CD14-positive monocyte (primary cell): ENCODE measurements at regions not wholly inside any gene's neighbourhood (a gene's known extent, or its start where the extent isn't known, plus 50 kb on each side); places are given as distances from the start of the nearest gene placed in this dataset.

ENCODE experiments used
- DNase-seq, 3 donors: peaks; one replicate each; pipeline ENCODE4 v3.0.0-alpha.2; 2011 to 2022
- H2AFZ ChIP-seq: 2 replicates; pipeline ENCODE4 v1.6.0; 2012; ENCODE audit warnings: mild to moderate bottlenecking, low read depth, low read length, inconsistent platforms; ENCODE audit not compliant: insufficient read depth, poor library complexity, severe bottlenecking
- H3K27ac ChIP-seq, 2 donors: 1 replicate in 1 of 2; 2 replicates in 1 of 2; pipeline ENCODE4 v1.5.1; 2012 to 2013; ENCODE audit warnings: low read length in 2 of 2, control low read depth in 1 of 2, inconsistent platforms in 1 of 2, low read depth in 1 of 2, mild to moderate bottlenecking in 1 of 2
- H3K27me3 ChIP-seq, 2 donors: one replicate each; pipeline versions ENCODE4 v1.6.0 to v1.6.1; 2011 to 2013; ENCODE audit warnings: low read length in 2 of 2; ENCODE audit not compliant: control insufficient read depth in 2 of 2, insufficient read depth in 2 of 2
- H3K36me3 ChIP-seq, 2 donors: replicated peaks in 1 of 2; 1 replicate in 1 of 2; 2 replicates in 1 of 2; pipeline versions ENCODE4 v1.5.1 to v1.6.1; 2012 to 2013; ENCODE audit warnings: low read length in 2 of 2, control low read depth in 1 of 2, inconsistent platforms in 1 of 2, mild to moderate bottlenecking in 1 of 2; ENCODE audit not compliant: insufficient read depth in 2 of 2, control insufficient read depth in 1 of 2
- H3K4me1 ChIP-seq, 2 donors: 1 replicate in 1 of 2; 2 replicates in 1 of 2; pipeline versions ENCODE4 v1.5.1 to v1.6.1; 2012 to 2013; ENCODE audit warnings: low read length in 2 of 2, control low read depth in 1 of 2, inconsistent platforms in 1 of 2, mild to moderate bottlenecking in 1 of 2, moderate library complexity in 1 of 2; ENCODE audit not compliant: insufficient read depth in 2 of 2, control insufficient read depth in 1 of 2
- H3K4me2 ChIP-seq: replicated peaks from 2 replicates; pipeline ENCODE3; 2012; ENCODE audit warnings: low read length, moderate library complexity, mild to moderate bottlenecking; ENCODE audit not compliant: poor library complexity, severe bottlenecking; ENCODE audit errors: extremely low read depth
- H3K4me3 ChIP-seq, 3 experiments: fragments of 200-600 bp in 1 of 3; sonication (generic) in 1 of 3; replicated peaks in 1 of 3; 1 replicate in 2 of 3; 2 replicates in 1 of 3; pipeline ENCODE4 v1.5.1; 2011 to 2013; ENCODE audit warnings: low read length in 3 of 3, mild to moderate bottlenecking in 3 of 3, control low read depth in 2 of 3, low read depth in 2 of 3, inconsistent platforms in 1 of 3, moderate library complexity in 1 of 3
- H3K79me2 ChIP-seq: 2 replicates; pipeline ENCODE4 v1.6.0; 2012; ENCODE audit warnings: mild to moderate bottlenecking, control low read depth, inconsistent platforms, low read length, moderate library complexity; ENCODE audit not compliant: insufficient read depth
- H3K9ac ChIP-seq: 2 replicates; pipeline ENCODE4 v1.6.0; 2017; ENCODE audit warnings: low read length, mild to moderate bottlenecking; ENCODE audit not compliant: insufficient read depth, poor library complexity, severe bottlenecking
- H3K9me3 ChIP-seq, 2 donors: replicated peaks in 1 of 2; 1 replicate in 1 of 2; 2 replicates in 1 of 2; pipeline versions ENCODE4 v1.5.1 to v1.6.1; 2012 to 2013; ENCODE audit warnings: low read length in 2 of 2, control low read depth in 1 of 2; ENCODE audit not compliant: control insufficient read depth in 1 of 2, insufficient read depth in 1 of 2
- H4K20me1 ChIP-seq: 2 replicates; pipeline ENCODE4 v1.6.0; 2012; ENCODE audit warnings: mild to moderate bottlenecking, low read length, control low read depth, moderate library complexity; ENCODE audit not compliant: insufficient read depth
- H3K27ac Mint-ChIP-seq, 7 donors: one replicate each; pipeline ENCODE4 v1.8.0; 2020; ENCODE audit warnings: mild to moderate bottlenecking in 7 of 7, mixed read lengths in 7 of 7, moderate library complexity in 6 of 7, inconsistent platforms in 2 of 7
- H3K27me3 Mint-ChIP-seq, 3 donors: one replicate each; pipeline ENCODE4 v1.8.0; 2021 to 2022; ENCODE audit warnings: low read depth in 3 of 3, mild to moderate bottlenecking in 3 of 3, mixed read lengths in 3 of 3, moderate library complexity in 3 of 3, inconsistent platforms in 1 of 3
- H3K36me3 Mint-ChIP-seq, 2 donors: one replicate each; pipeline ENCODE4 v1.8.0; 2020; ENCODE audit warnings: mixed read lengths in 2 of 2, inconsistent platforms in 1 of 2, mild to moderate bottlenecking in 1 of 2
- H3K4me1 Mint-ChIP-seq: one replicate; pipeline ENCODE4 v1.8.0; 2020; ENCODE audit warnings: mild to moderate bottlenecking, mixed read lengths
- H3K4me3 Mint-ChIP-seq, 2 donors: one replicate each; pipeline ENCODE4 v1.8.0; 2020; ENCODE audit warnings: mild to moderate bottlenecking in 2 of 2, mixed read lengths in 2 of 2, moderate library complexity in 1 of 2
- H3K9me3 Mint-ChIP-seq, 7 donors: one replicate each; pipeline ENCODE4 v1.8.0; 2020 to 2022; ENCODE audit warnings: mixed read lengths in 7 of 7, mild to moderate bottlenecking in 6 of 7, moderate library complexity in 6 of 7, inconsistent platforms in 2 of 7
- WGBS: methylation state at CpG from one replicate; pipeline ENCODE4 v1.1.5; 2013; ENCODE audit warnings: missing lambda C conversion rate; ENCODE audit not compliant: insufficient coverage; 5-methylcytosine and 5-hydroxymethylcytosine counted together
- intact Hi-C, 2 donors: fragments of 100-400 bp; cut with micrococcal nuclease; formaldehyde crosslinking; loops; one replicate each; pipeline versions ENCODE4 v1.15.0 to v1.15.1; 2023
- TF ChIP-seq, protein P1 (sequence below): fragments of 200-600 bp; IDR thresholded peaks from one replicate; pipeline ENCODE4 v1.8.0; 2022; ENCODE audit warnings: antibody characterized with exemption, mild to moderate bottlenecking

- no peaks in the 10 kb centered on the region for H3K4me1 Mint-ChIP-seq
- Histone ChIP-seq H3K9ac (no peak overlapping the region), H3K79me2 (no peaks in the 10 kb centered on the region), H4K20me1 (no peaks in the 10 kb centered on the region), H3K9me3 (no peaks in the 10 kb centered on the region), H2AFZ (no peak overlapping the region), H3K4me1 (no peaks in the 10 kb centered on the region), H3K27me3 (no peaks in the 10 kb centered on the region), H3K4me2 (no peak overlapping the region), H3K4me3 (no peak overlapping the region), H3K27ac (no peak overlapping the region), H3K36me3 (no peaks in the 10 kb centered on the region)
- H3K4me3 Mint-ChIP-seq, result no peak overlapping the region
- WGBS, result no CpG with 5 or more reads among the region's 1 CpG
- no peak for DNase-seq
- TF ChIP-seq, protein P1, sequence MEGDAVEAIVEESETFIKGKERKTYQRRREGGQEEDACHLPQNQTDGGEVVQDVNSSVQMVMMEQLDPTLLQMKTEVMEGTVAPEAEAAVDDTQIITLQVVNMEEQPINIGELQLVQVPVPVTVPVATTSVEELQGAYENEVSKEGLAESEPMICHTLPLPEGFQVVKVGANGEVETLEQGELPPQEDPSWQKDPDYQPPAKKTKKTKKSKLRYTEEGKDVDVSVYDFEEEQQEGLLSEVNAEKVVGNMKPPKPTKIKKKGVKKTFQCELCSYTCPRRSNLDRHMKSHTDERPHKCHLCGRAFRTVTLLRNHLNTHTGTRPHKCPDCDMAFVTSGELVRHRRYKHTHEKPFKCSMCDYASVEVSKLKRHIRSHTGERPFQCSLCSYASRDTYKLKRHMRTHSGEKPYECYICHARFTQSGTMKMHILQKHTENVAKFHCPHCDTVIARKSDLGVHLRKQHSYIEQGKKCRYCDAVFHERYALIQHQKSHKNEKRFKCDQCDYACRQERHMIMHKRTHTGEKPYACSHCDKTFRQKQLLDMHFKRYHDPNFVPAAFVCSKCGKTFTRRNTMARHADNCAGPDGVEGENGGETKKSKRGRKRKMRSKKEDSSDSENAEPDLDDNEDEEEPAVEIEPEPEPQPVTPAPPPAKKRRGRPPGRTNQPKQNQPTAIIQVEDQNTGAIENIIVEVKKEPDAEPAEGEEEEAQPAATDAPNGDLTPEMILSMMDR, result no peak
- no peak overlapping the region for H3K27ac Mint-ChIP-seq
- peaks cover 0 to 1% (median 0%) of the 10 kb centered on the region in 7 donors for H3K9me3 Mint-ChIP-seq
- intact Hi-C loops, result no loop called here
- H3K27me3 Mint-ChIP-seq, result no peaks in the 10 kb centered on the region
- H3K36me3 Mint-ChIP-seq, result no peaks in the 10 kb centered on the region
These were observed 135.4 kb downstream of the FAM114A2 start for GRCh38 chr5:153903321-153903720.

DNA sequence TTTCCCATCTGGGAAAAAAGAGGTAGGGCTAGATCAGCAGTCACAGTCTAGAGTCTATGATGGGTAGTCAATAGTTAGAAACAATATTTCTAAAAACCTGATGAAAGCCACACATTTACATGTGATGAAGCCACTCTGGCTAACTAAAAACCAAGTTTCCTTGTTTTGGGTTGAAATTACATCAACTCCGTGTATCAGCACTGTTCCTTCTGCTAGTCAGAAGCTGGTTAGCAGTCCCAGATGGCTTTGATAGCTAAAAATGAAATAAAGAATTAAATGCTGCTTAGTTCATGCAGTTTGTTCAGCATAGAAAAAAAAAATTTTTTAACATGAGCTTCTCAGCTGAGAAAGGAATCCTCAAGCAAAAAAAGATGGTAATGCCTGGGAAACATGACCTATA, 136.7 kb downstream of the FAM114A2 start:
- H3K4me1 Mint-ChIP-seq, result peaks cover 1% of the 10 kb centered on the region
- Histone ChIP-seq H3K27me3 (no peaks in the 10 kb centered on the region), H3K79me2 (no peaks in the 10 kb centered on the region), H3K9me3 (no peaks in the 10 kb centered on the region), H4K20me1 (no peaks in the 10 kb centered on the region), H3K9ac (no peak overlapping the region), H2AFZ (no peak overlapping the region), H3K4me2 (no peak overlapping the region), H3K4me1 (no peaks in the 10 kb centered on the region), H3K4me3 (no peak overlapping the region), H3K27ac (no peak overlapping the region), H3K36me3 (no peaks in the 10 kb centered on the region)
- 100% methylated on average over 1 of the region's 1 CpG for WGBS
- intact Hi-C loops, result no loop called here
- H3K9me3 Mint-ChIP-seq, result peaks cover 0 to 1% (median 0%) of the 10 kb centered on the region in 7 donors
- no peaks in the 10 kb centered on the region for H3K27me3 Mint-ChIP-seq
- TF ChIP-seq, protein P1, result no peak
- H3K27ac Mint-ChIP-seq, result no peak overlapping the region
- H3K36me3 Mint-ChIP-seq, result no peaks in the 10 kb centered on the region
- no peak for DNase-seq
- no peak overlapping the region for H3K4me3 Mint-ChIP-seq
